H9 (cell line): ENCODE measurements at regions not wholly inside any gene's neighbourhood (a gene's known extent, or its start where the extent isn't known, plus 50 kb on each side); places are given as distances from the start of the nearest gene placed in this dataset.
A peak's percentile ranks its signal among the peaks of the same experiment; 100 is the strongest.

Source experiments
- DNase-seq: peaks from one replicate; pipeline ENCODE4 v3.0.0-alpha.2; 2017
- H2AFZ ChIP-seq: one replicate; pipeline ENCODE4 v1.6.1; 2013; ENCODE audit warnings: mild to moderate bottlenecking, low read length, control low read depth, moderate library complexity
- H2AK5ac ChIP-seq: 2 replicates; pipeline ENCODE4 v1.6.1; 2013; ENCODE audit warnings: low read length, control low read depth, mixed read lengths; ENCODE audit not compliant: insufficient read length
- H2BK120ac ChIP-seq: one replicate; pipeline ENCODE4 v1.6.1; 2013; ENCODE audit warnings: low read depth, mild to moderate bottlenecking, low read length, control low read depth, inconsistent platforms; ENCODE audit not compliant: poor library complexity, severe bottlenecking
- H2BK12ac ChIP-seq: 2 replicates; pipeline ENCODE4 v1.6.1; 2013; ENCODE audit warnings: low read length, control low read depth, mixed read lengths, low read depth; ENCODE audit not compliant: insufficient read length
- H2BK15ac ChIP-seq: 2 replicates; pipeline ENCODE4 v1.6.1; 2013; ENCODE audit warnings: low read depth, low read length, control low read depth
- H2BK20ac ChIP-seq: one replicate; pipeline ENCODE4 v1.6.1; 2013; ENCODE audit warnings: low read depth, mild to moderate bottlenecking, low read length, control low read depth, inconsistent platforms; ENCODE audit not compliant: poor library complexity, severe bottlenecking
- H2BK5ac ChIP-seq: 2 replicates; pipeline ENCODE4 v1.6.1; 2013; ENCODE audit warnings: low read length, control low read depth, mixed read lengths; ENCODE audit not compliant: insufficient read length
- H3K14ac ChIP-seq: 2 replicates; pipeline ENCODE4 v1.6.1; 2013; ENCODE audit warnings: low read length, control low read depth; ENCODE audit not compliant: insufficient read depth
- H3K18ac ChIP-seq: 2 replicates; pipeline ENCODE4 v1.6.1; 2013; ENCODE audit warnings: low read depth, mild to moderate bottlenecking, mixed read lengths, low read length, control low read depth; ENCODE audit not compliant: insufficient read length
- H3K23ac ChIP-seq: 2 replicates; pipeline ENCODE4 v1.6.1; 2013; ENCODE audit warnings: low read length, control low read depth, mixed read lengths, low read depth; ENCODE audit not compliant: insufficient read length
- H3K23me2 ChIP-seq: 2 replicates; pipeline ENCODE4 v1.6.1; 2013; ENCODE audit warnings: low read depth, mild to moderate bottlenecking, mixed read lengths, low read length, control low read depth; ENCODE audit not compliant: insufficient read length, poor library complexity, severe bottlenecking
- H3K27ac ChIP-seq: 2 replicates; pipeline ENCODE4 v1.5.1; 2013; ENCODE audit warnings: low read length, control low read depth, mixed read lengths, low read depth; ENCODE audit not compliant: insufficient read length
- H3K27me3 ChIP-seq: 2 replicates; pipeline ENCODE4 v1.6.1; 2013; ENCODE audit warnings: low read length, control low read depth, inconsistent platforms; ENCODE audit not compliant: insufficient read depth
- H3K4ac ChIP-seq: 2 replicates; pipeline ENCODE4 v1.6.1; 2013; ENCODE audit warnings: low read depth, mild to moderate bottlenecking, control low read depth, inconsistent platforms, low read length, moderate library complexity
- H3K4me1 ChIP-seq: 2 replicates; pipeline ENCODE4 v1.6.1; 2013; ENCODE audit warnings: low read length, control low read depth, inconsistent platforms; ENCODE audit not compliant: insufficient read depth
- H3K4me2 ChIP-seq: 2 replicates; pipeline ENCODE4 v1.6.1; 2013; ENCODE audit warnings: low read length, control low read depth, mixed read lengths; ENCODE audit not compliant: insufficient read length, insufficient read depth
- H3K56ac ChIP-seq: 2 replicates; pipeline ENCODE4 v1.6.1; 2013; ENCODE audit warnings: low read depth, mild to moderate bottlenecking, mixed read lengths, low read length, control low read depth; ENCODE audit not compliant: insufficient read length
- H3K79me1 ChIP-seq: 2 replicates; pipeline ENCODE4 v1.6.1; 2013; ENCODE audit warnings: low read depth, mild to moderate bottlenecking, moderate library complexity, low read length, control low read depth, inconsistent platforms; ENCODE audit not compliant: insufficient read depth, poor library complexity, severe bottlenecking
- H3K79me2 ChIP-seq: 2 replicates; pipeline ENCODE4 v1.6.1; 2013; ENCODE audit warnings: low read length, control low read depth, inconsistent platforms; ENCODE audit not compliant: insufficient read depth
- H3K9ac ChIP-seq: 2 replicates; pipeline ENCODE4 v1.6.1; 2013; ENCODE audit warnings: low read length, control low read depth, mixed read lengths; ENCODE audit not compliant: insufficient read length; ENCODE audit errors: extremely low read depth
- H3K9me3 ChIP-seq: one replicate; pipeline ENCODE4 v1.6.1; 2013; ENCODE audit warnings: low read depth, low read length, inconsistent platforms; ENCODE audit not compliant: control insufficient read depth
- H3T11ph ChIP-seq: one replicate; pipeline ENCODE4 v1.6.1; 2013; ENCODE audit warnings: mild to moderate bottlenecking, low read length, control low read depth, inconsistent platforms
- H4K20me1 ChIP-seq: one replicate; pipeline ENCODE4 v1.6.1; 2013; ENCODE audit not compliant: control insufficient read depth, insufficient read length, insufficient read depth
- H4K5ac ChIP-seq: 2 replicates; pipeline ENCODE4 v1.6.1; 2013; ENCODE audit warnings: low read depth, mild to moderate bottlenecking, mixed read lengths, low read length, control low read depth; ENCODE audit not compliant: insufficient read length
- H4K8ac ChIP-seq: replicated peaks from 2 replicates; pipeline ENCODE4 v1.6.1; 2013; ENCODE audit warnings: low read length, control low read depth, mixed read lengths, low read depth; ENCODE audit not compliant: insufficient read length
- H4K91ac ChIP-seq: 2 replicates; pipeline ENCODE4 v1.6.1; 2013; ENCODE audit warnings: low read depth, mild to moderate bottlenecking, moderate library complexity, mixed read lengths, low read length, control low read depth; ENCODE audit not compliant: insufficient read length
- H3K27ac Mint-ChIP-seq, 3 experiments: 2 replicates in 2 of 3; 3 replicates in 1 of 3; pipeline ENCODE4 v1.8.0; 2020 to 2021; ENCODE audit warnings: mixed read lengths in 3 of 3, mild to moderate bottlenecking in 1 of 3, moderate library complexity in 1 of 3
- H3K27me3 Mint-ChIP-seq: 2 replicates; pipeline ENCODE4 v1.8.0; 2021; ENCODE audit warnings: low read depth, mild to moderate bottlenecking, moderate library complexity, mixed read lengths
- H3K36me3 Mint-ChIP-seq, 3 experiments: 2 replicates in 2 of 3; 3 replicates in 1 of 3; pipeline ENCODE4 v1.8.0; 2020 to 2021; ENCODE audit warnings: low read depth in 3 of 3, mixed read lengths in 3 of 3; ENCODE audit not compliant: insufficient read depth in 1 of 3
- H3K4me1 Mint-ChIP-seq, 2 experiments: 2 replicates each; pipeline ENCODE4 v1.8.0; 2020; ENCODE audit warnings: mixed read lengths in 2 of 2
- H3K4me3 Mint-ChIP-seq, 2 experiments: 2 replicates in 1 of 2; 3 replicates in 1 of 2; pipeline ENCODE4 v1.8.0; 2020 to 2021; ENCODE audit warnings: mild to moderate bottlenecking in 2 of 2, mixed read lengths in 2 of 2, moderate library complexity in 1 of 2
- H3K9me3 Mint-ChIP-seq, 2 experiments: 2 replicates in 1 of 2; 3 replicates in 1 of 2; pipeline ENCODE4 v1.8.0; 2020; ENCODE audit warnings: mild to moderate bottlenecking in 2 of 2, mixed read lengths in 2 of 2, moderate library complexity in 1 of 2
- CTCF ChIP-seq: fragments of 200-600 bp; sonication (generic); conservative IDR thresholded peaks from 3 replicates; pipeline ENCODE4 v1.8.0; 2021; ENCODE audit warnings: antibody characterized with exemption, mild to moderate bottlenecking
- WGBS: extraction: QIAGEN DNeasy Blood & Tissue Kit; methylation state at CpG from one replicate; pipeline ENCODE4 v1.1.7; 2013; ENCODE audit warnings: missing lambda C conversion rate, low lambda C conversion rate, mixed read lengths; ENCODE audit not compliant: insufficient read length; ENCODE audit errors: extremely low coverage; 5-methylcytosine and 5-hydroxymethylcytosine counted together

- no peak overlapping the region for H3K14ac ChIP-seq
- no peak overlapping the region for H2AFZ ChIP-seq
- H3K79me2 ChIP-seq = no peaks in the 10 kb centered on the region; the same call in 1 of the 2 replicates
- no peak overlapping the region for H4K5ac ChIP-seq
- H3K18ac ChIP-seq = no peak overlapping the region
- no peaks in the 10 kb centered on the region for H3K79me1 ChIP-seq
- H3K27ac ChIP-seq = no peak overlapping the region
- H3K4me2 ChIP-seq = no peak overlapping the region
- WGBS = no CpG with 5 or more reads among the region's 14 CpGs
- H3K27ac Mint-ChIP-seq = peak overlapping the region; percentile 1 to 10 (median 2); a peak in 4 of 7 replicates
- H3K9ac ChIP-seq = no peak overlapping the region
- no peaks in the 10 kb centered on the region for H3K23me2 ChIP-seq
- H3T11ph ChIP-seq = no peak overlapping the region
- H3K4ac ChIP-seq = no peak overlapping the region
- no peak for TF ChIP-seq CTCF
- H2BK20ac ChIP-seq = no peak overlapping the region
- peaks cover 38 to 43% of the 10 kb centered on the region in 2 experiments for H3K4me1 Mint-ChIP-seq
- no peaks in the 10 kb centered on the region for H4K20me1 ChIP-seq
- H3K4me1 ChIP-seq = peaks cover 10% of the 10 kb centered on the region; the same call in 1 of the 2 replicates
- H2BK120ac ChIP-seq = no peak overlapping the region
- H3K56ac ChIP-seq = no peak overlapping the region
- H3K23ac ChIP-seq = no peak overlapping the region
- no peaks in the 10 kb centered on the region; the same call in 1 of the 2 replicates for H3K27me3 Mint-ChIP-seq
- no peaks in the 10 kb centered on the region for H3K9me3 Mint-ChIP-seq
- no peaks in the 10 kb centered on the region for H3K27me3 ChIP-seq
- no peak overlapping the region for H2BK12ac ChIP-seq
- H3K9me3 ChIP-seq = no peaks in the 10 kb centered on the region
- no peak overlapping the region for H2AK5ac ChIP-seq
- no peak overlapping the region for H2BK5ac ChIP-seq
- DNase-seq = no peak
- H4K8ac ChIP-seq = no peak overlapping the region
- H3K36me3 Mint-ChIP-seq = peaks cover 2 to 13% (median 5%) of the 10 kb centered on the region in 3 experiments; a peak in 5 of 7 replicates
- no peak overlapping the region for H4K91ac ChIP-seq
- no peak overlapping the region for H3K4me3 Mint-ChIP-seq
- H2BK15ac ChIP-seq = no peak overlapping the region
These were observed 93.4 kb downstream of the GLI2 start for GRCh38 chr2:120828829-120829632.
